Cardiac muscle cell (in vitro differentiated cells and primary cell): ENCODE measurements at regions not wholly inside any gene's neighbourhood (a gene's known extent, or its start where the extent isn't known, plus 50 kb on each side); places are given as distances from the start of the nearest gene placed in this dataset.
"Not testable (repeated sequence)": the region's sequence is repeated elsewhere in the genome, so short reads cannot be mapped to it uniquely, and the experiment has no call there.

Experiments used
- DNase-seq, 2 donors: peaks; one replicate each; pipeline versions ENCODE4 v3.0.0 to v3.0.0-alpha.2; 2010 to 2017; ENCODE audit warnings: low read depth in 1 of 2, low spot score in 1 of 2
- H3K27ac ChIP-seq: fragments of 200-600 bp; sonication (generic); 2 replicates; pipeline ENCODE4 v1.5.1; 2016
- H3K27me3 ChIP-seq: fragments of 200-600 bp; sonication (generic); 2 replicates; pipeline ENCODE4 v1.6.0; 2016; ENCODE audit warnings: control low read depth
- H3K36me3 ChIP-seq: fragments of 200-600 bp; sonication (generic); 2 replicates; pipeline ENCODE4 v1.5.1; 2016; ENCODE audit warnings: control low read depth
- H3K4me1 ChIP-seq: fragments of 200-600 bp; sonication (generic); 2 replicates; pipeline ENCODE4 v1.8.1; 2017; ENCODE audit warnings: low read depth, mild to moderate bottlenecking, mixed run types
- H3K4me3 ChIP-seq: fragments of 200-600 bp; sonication (generic); 2 replicates; pipeline ENCODE4 v1.5.1; 2016; ENCODE audit warnings: mild to moderate bottlenecking
- H3K9me3 ChIP-seq: fragments of 200-600 bp; sonication (generic); 2 replicates; pipeline ENCODE4 v1.5.1; 2017; ENCODE audit warnings: low read depth, mild to moderate bottlenecking, control low read depth
- TF ChIP-seq, protein P1 (sequence below): IDR thresholded peaks from 2 replicates; pipeline ENCODE4 v1.5.1; 2012; ENCODE audit warnings: low read depth, mild to moderate bottlenecking, low read length

DNA sequence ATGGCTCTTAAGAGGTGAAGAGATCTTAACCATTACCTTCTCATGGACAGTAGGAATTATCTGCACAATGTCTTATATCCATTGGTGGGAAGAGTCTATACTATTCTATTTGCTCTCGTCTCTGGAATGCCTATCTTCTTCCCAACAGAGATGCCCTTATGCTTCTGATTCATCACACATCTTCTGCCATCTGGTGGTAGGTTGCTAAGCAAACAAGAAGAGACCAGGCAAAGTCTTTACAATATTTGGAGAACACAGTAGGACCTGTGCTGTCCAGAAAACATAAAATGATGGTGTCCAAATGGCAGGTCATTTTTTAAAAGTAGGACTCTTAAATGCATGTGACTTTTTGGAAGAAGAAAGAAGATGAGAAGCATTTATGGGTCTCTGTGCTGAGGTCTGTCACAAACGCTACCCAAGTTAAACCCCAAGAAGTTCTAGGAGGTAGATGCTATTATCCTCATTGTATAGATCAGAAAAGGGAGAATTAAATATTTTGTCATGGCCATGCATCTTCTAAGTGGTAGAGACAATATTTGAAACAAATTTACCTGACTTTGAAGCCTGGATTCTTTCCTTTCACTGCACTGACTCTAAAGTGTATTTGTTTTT lies 67.8 kb upstream of the NXPH1 start:
- TF ChIP-seq, protein P1, sequence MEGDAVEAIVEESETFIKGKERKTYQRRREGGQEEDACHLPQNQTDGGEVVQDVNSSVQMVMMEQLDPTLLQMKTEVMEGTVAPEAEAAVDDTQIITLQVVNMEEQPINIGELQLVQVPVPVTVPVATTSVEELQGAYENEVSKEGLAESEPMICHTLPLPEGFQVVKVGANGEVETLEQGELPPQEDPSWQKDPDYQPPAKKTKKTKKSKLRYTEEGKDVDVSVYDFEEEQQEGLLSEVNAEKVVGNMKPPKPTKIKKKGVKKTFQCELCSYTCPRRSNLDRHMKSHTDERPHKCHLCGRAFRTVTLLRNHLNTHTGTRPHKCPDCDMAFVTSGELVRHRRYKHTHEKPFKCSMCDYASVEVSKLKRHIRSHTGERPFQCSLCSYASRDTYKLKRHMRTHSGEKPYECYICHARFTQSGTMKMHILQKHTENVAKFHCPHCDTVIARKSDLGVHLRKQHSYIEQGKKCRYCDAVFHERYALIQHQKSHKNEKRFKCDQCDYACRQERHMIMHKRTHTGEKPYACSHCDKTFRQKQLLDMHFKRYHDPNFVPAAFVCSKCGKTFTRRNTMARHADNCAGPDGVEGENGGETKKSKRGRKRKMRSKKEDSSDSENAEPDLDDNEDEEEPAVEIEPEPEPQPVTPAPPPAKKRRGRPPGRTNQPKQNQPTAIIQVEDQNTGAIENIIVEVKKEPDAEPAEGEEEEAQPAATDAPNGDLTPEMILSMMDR, result no peak
- Histone ChIP-seq H3K36me3 (no peaks in the 10 kb centered on the region), H3K4me3 (no peak overlapping the region), H3K27ac (no peak overlapping the region), H3K4me1 (no peaks in the 10 kb centered on the region), H3K9me3 (no peaks in the 10 kb centered on the region), H3K27me3 (no peaks in the 10 kb centered on the region)
- DNase-seq, result peak in 1 of 2 donors; percentile 43

DNA sequence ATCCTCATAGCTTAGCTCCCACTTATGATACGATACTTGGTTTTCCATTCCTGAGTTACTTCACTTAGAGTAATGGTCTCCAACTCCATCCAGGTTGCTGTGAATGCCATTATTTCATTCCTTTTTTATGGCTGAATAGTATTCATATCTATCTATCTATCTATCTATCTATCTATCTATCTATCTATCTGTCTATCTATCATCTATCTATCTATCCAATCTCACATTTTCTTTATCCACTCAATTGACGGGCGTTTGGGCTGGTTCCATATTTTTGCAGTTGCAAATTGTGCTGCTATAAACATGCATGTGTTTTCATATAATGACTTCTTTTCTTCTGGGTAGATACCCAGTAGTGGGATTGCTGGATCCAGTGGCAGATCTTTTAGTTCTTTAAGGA lies 65.4 kb upstream of the NXPH1 start:
- not testable (repeated sequence) for H3K36me3 ChIP-seq, H3K9me3 ChIP-seq, H3K4me1 ChIP-seq, H3K4me3 ChIP-seq, H3K27me3 ChIP-seq, DNase-seq, H3K27ac ChIP-seq

DNA sequence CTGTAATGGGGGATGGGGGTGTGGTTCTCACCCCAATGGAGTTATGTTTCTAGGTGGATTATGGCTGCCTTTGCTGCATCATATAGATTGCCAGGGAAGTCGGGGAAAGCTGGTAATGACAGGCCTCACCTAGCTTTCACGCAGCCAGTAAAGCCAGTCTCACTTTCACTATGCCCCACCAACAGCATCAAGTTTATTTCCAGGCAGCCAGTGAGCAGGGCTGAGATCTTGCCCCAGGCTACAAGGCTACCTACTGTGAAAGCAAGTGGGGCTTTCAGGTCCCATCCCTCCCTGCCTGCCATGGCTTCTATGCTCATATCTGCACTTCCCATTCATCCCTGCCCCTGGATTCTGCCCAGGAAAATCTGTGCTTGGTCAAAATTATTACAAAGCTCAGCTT lies 61.7 kb upstream of the NXPH1 start:
- TF ChIP-seq, protein P1, result no peak
- no peak for DNase-seq
- no peaks in the 10 kb centered on the region for H3K4me1 ChIP-seq

DNA sequence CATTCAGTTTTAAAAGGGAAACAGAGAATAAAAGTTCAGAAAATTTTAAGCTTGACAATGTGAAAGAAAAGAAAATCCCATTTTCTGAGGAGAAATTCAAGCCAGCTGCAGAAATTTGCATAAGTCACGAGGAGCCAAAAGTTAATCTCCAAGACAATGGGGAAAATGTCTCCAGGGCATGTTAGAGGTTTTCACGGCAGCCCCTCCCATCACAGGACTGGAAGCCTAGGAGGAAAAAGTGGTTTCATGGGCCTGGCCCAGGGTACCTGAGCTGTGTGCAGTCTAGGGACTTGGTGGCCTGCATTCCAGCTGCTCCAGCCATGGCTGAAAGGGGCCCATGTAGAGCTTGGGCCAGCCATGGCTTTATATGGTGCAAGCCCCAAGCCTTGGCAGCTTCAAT lies 59.6 kb upstream of the NXPH1 start:
- no peak overlapping the region for H3K4me3 ChIP-seq
- no peaks in the 10 kb centered on the region for H3K36me3 ChIP-seq
- DNase-seq, result no peak
- TF ChIP-seq, protein P1, result no peak
- no peak overlapping the region for H3K27ac ChIP-seq
- H3K27me3 ChIP-seq, result no peaks in the 10 kb centered on the region
- no peaks in the 10 kb centered on the region for H3K4me1 ChIP-seq
- no peaks in the 10 kb centered on the region for H3K9me3 ChIP-seq

More for the DNA sequence above, 61.7 kb upstream of the NXPH1 start:
- Histone ChIP-seq H3K36me3 (no peaks in the 10 kb centered on the region), H3K4me3 (no peak overlapping the region), H3K27ac (no peak overlapping the region), H3K27me3 (no peaks in the 10 kb centered on the region), H3K9me3 (no peaks in the 10 kb centered on the region)

DNA sequence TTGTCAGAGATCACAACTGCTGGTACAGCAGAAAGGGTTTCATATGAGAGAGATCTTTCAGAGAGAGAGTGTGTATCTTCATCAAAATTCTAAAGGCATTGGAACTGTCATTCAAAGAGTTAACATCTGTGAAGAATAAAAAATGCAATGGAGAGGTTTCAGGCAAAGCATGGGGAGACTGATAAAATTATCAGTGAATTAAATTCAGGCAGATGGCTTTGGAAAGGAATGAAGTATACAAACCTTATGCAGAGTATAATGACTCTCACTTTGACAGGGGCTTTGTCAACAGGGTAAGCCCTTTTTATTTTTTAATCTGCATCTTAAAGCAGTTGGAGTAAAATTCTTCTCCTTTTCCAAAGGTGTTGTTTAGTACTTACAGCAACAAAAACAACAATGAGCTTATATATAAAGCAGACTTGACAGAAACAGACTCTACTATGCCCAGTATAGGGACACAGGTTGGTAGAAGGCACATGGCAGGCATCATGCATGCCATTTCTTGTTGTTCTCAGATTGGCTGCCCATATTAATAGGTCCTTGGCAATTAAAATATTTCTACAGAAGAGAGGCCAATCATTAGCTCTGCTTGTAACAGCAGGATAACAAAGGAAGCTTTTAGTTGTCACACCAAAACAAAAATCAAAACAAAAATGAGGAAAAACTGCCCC lies 54.9 kb upstream of the NXPH1 start:
- no peak for DNase-seq
- H3K27me3 ChIP-seq, result no peaks in the 10 kb centered on the region
- H3K4me1 ChIP-seq, result no peaks in the 10 kb centered on the region
- TF ChIP-seq, protein P1, result no peak
- H3K27ac ChIP-seq, result no peak overlapping the region
- H3K4me3 ChIP-seq, result no peak overlapping the region
- no peaks in the 10 kb centered on the region for H3K36me3 ChIP-seq
- no peaks in the 10 kb centered on the region for H3K9me3 ChIP-seq

DNA sequence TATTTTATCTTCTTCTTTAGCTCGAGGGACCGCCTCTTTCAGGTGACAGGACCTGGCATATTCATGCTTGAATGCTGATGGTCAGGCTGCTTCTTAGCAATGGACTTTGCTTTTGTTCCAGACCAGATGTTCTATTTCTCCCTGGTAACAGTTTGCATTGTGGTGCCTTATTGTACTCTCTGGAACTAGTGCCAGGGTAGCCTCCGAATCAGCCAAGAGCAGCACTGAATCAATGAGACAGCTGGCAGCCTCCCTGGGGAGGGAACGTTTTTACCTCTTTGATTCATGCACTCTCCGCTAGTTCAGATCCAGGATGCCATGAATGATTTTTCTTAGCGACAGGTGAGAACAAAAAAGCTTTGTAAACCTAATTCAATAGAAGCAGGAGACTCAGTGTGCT lies 54.1 kb upstream of the NXPH1 start:
- H3K27me3 ChIP-seq, result no peaks in the 10 kb centered on the region
- TF ChIP-seq, protein P1, result no peak
- no peak for DNase-seq
- no peaks in the 10 kb centered on the region for H3K9me3 ChIP-seq
- no peak overlapping the region for H3K4me3 ChIP-seq
- no peak overlapping the region for H3K27ac ChIP-seq
- no peaks in the 10 kb centered on the region for H3K4me1 ChIP-seq
- H3K36me3 ChIP-seq, result no peaks in the 10 kb centered on the region
